C4-2B (cell line): ENCODE measurements at regions not wholly inside any gene's neighbourhood (a gene's known extent, or its start where the extent isn't known, plus 50 kb on each side); places are given as distances from the start of the nearest gene placed in this dataset.

Source experiments
- CTCF ChIP-seq: fragments of 450-650 bp; conservative IDR thresholded peaks from 2 replicates; pipeline ENCODE4 v1.5.1; 2017; ENCODE audit warnings: mild to moderate bottlenecking
- ZFX ChIP-seq: fragments of 450-650 bp; IDR thresholded peaks from 2 replicates; pipeline ENCODE4 v1.6.1; 2017

GRCh38 chr2:176805345-176805744, 407.2 kb upstream of the HNRNPA3 start:
- TF ChIP-seq CTCF (no peak), ZFX (no peak)
